ENCODE measurements at regions not wholly inside any gene's neighbourhood (a gene's known extent, or its start where the extent isn't known, plus 50 kb on each side); places are given as distances from the start of the nearest gene placed in this dataset.
A peak's percentile ranks its signal among the peaks of the same experiment; 100 is the strongest.

- ChIA-PET POLR2A (no interaction called here), CTCF (no interaction called here), RAD21 (ENCODE audit: low non-redundant PET in 1 of 2, low total read pairs in 2 of 2, uncharacterized antibody in 2 of 2, unreplicated experiment in 2 of 2) (no interaction called here)
- no peak overlapping the region for H2AFZ ChIP-seq (ENCODE audit: low read depth, low read length, poor library complexity, severe bottlenecking)
- no peak overlapping the region for H3K4me2 ChIP-seq (ENCODE audit: low read length)
- H4K20me1 ChIP-seq (ENCODE audit: insufficient read depth): no peaks in the 10 kb centered on the region
- H3K36me3 ChIP-seq (ENCODE audit: control insufficient read depth in 1 of 2, insufficient read depth in 2 of 2, low read length in 2 of 2): no peaks in the 10 kb centered on the region
- H3K4me1 ChIP-seq (ENCODE audit: control insufficient read depth in 1 of 2, insufficient read depth in 2 of 2, low read length in 2 of 2): peaks cover 0 to 10% of the 10 kb centered on the region in 2 experiments; a peak in 2 of 4 replicates
- DNase-seq (ENCODE audit: low read depth, low spot score) (no peak), ATAC-seq (no peak)
- H3K27me3 ChIP-seq (ENCODE audit: insufficient read depth, low read length): no peaks in the 10 kb centered on the region
- no peaks in the 10 kb centered on the region for H3K9me2 ChIP-seq (ENCODE audit: insufficient read depth)
- BruUV-seq (replicated peaks): no TSS peak
- TF ChIP-seq CEBPB (IDR thresholded peaks at IDR 0.05; ENCODE audit: low read depth): no peak
- no peak for TF ChIP-seq EZH2 (IDR thresholded peaks at IDR 0.05)
- TF ChIP-seq TCF7L2 (IDR thresholded peaks at IDR 0.05; ENCODE audit: borderline replicate concordance, extremely low read depth, insufficient read depth, insufficient read length): no peak
- no peak overlapping the region for H3K9ac ChIP-seq (ENCODE audit: low read length)
- H3K9me3 ChIP-seq (ENCODE audit: control insufficient read depth in 1 of 2, insufficient read depth in 1 of 2, low read depth in 1 of 2, low read length in 2 of 2): no peaks in the 10 kb centered on the region; a peak in 1 of 4 replicates
- intact Hi-C loops (cut with micrococcal nuclease): no loop called here
- H3K79me2 ChIP-seq (ENCODE audit: insufficient read depth, low read length): no peaks in the 10 kb centered on the region
- no peak overlapping the region for H3K4me3 ChIP-seq (replicated peaks in 1 of 2; ENCODE audit: low read depth in 1 of 2, low read length in 2 of 2)
- no peak overlapping the region for H3K27ac ChIP-seq (ENCODE audit: low read depth, low read length)
Measured at GRCh38 chr18:79583426-79583825, 96.2 kb upstream of the CTDP1 start.

- Histone ChIP-seq H3K4me1 (ENCODE audit: control insufficient read depth in 1 of 2, insufficient read depth in 2 of 2, low read length in 2 of 2) (peaks cover 0 to 10% of the 10 kb centered on the region in 2 experiments; a peak in 2 of 4 replicates), H3K9ac (ENCODE audit: low read length) (no peak overlapping the region), H4K20me1 (ENCODE audit: insufficient read depth) (no peaks in the 10 kb centered on the region), H3K79me2 (ENCODE audit: insufficient read depth, low read length) (no peaks in the 10 kb centered on the region), H3K4me3 (replicated peaks in 1 of 2; ENCODE audit: low read depth in 1 of 2, low read length in 2 of 2) (no peak overlapping the region), H3K27ac (ENCODE audit: low read depth, low read length) (no peak overlapping the region), H3K9me2 (ENCODE audit: insufficient read depth) (no peaks in the 10 kb centered on the region), H2AFZ (ENCODE audit: low read depth, low read length, poor library complexity, severe bottlenecking) (no peak overlapping the region), H3K27me3 (ENCODE audit: insufficient read depth, low read length) (no peaks in the 10 kb centered on the region), H3K9me3 (ENCODE audit: control insufficient read depth in 1 of 2, insufficient read depth in 1 of 2, low read depth in 1 of 2, low read length in 2 of 2) (no peaks in the 10 kb centered on the region; a peak in 1 of 4 replicates), H3K4me2 (ENCODE audit: low read length) (peak overlapping the region; percentile 39), H3K36me3 (ENCODE audit: control insufficient read depth in 1 of 2, insufficient read depth in 2 of 2, low read length in 2 of 2) (no peaks in the 10 kb centered on the region)
- ATAC-seq (peak; percentile 51), DNase-seq (ENCODE audit: low read depth, low spot score) (no peak)
- no TSS peak for BruUV-seq (replicated peaks)
- RAD21 ChIA-PET (ENCODE audit: low non-redundant PET in 1 of 2, low total read pairs in 2 of 2, uncharacterized antibody in 2 of 2, unreplicated experiment in 2 of 2): no interaction called here
- intact Hi-C loops (cut with micrococcal nuclease): no loop called here
- POLR2A ChIA-PET: no interaction called here
- CTCF ChIA-PET: no interaction called here
- TF ChIP-seq JUND (IDR thresholded peaks at IDR 0.05): no peak
- TF ChIP-seq ZBTB33 (IDR thresholded peaks at IDR 0.05; ENCODE audit: extremely low read depth, insufficient replicate concordance, low read length): no peak
- no peak for TF ChIP-seq EGR1 (IDR thresholded peaks at IDR 0.05; ENCODE audit: low read depth)
- no peak for TF ChIP-seq CEBPB (IDR thresholded peaks at IDR 0.05; ENCODE audit: low read depth)
- no peak for TF ChIP-seq RAD21 (IDR thresholded peaks at IDR 0.05; ENCODE audit: low read depth)
- no peak for TF ChIP-seq ZNF274 (IDR thresholded peaks at IDR 0.05; ENCODE audit: low read depth, low read length)
- no peak for TF ChIP-seq POLR2AphosphoS5 (IDR thresholded peaks at IDR 0.05; ENCODE audit: low read depth, low read length)
Measured at GRCh38 chr18:79583984-79584401, 95.6 kb upstream of the CTDP1 start.
